H1 (cell line): ENCODE measurements at regions not wholly inside any gene's neighbourhood (a gene's known extent, or its start where the extent isn't known, plus 50 kb on each side); places are given as distances from the start of the nearest gene placed in this dataset.

Experiments used
- CTCF ChIA-PET: fragments of 300-600 bp; sonication (Branson Sonifier 250); formaldehyde crosslinking; loops from one replicate; lab custom pipeline; 2021; ENCODE audit not compliant: partially characterized antibody; lab: Charles Lee
- POLR2A ChIA-PET: fragments of 300-600 bp; sonication (Branson Sonifier 250); formaldehyde crosslinking; loops from one replicate; lab custom pipeline; 2021; ENCODE audit warnings: inconsistent platforms; ENCODE audit not compliant: partially characterized antibody; lab: Charles Lee
- DNase-seq, 2 experiments: peaks; one replicate each; pipeline versions ENCODE4 v3.0.0 to v3.0.0-alpha.2; 2010 to 2022; ENCODE audit warnings: low spot score in 2 of 2, low read depth in 1 of 2, mixed read lengths in 1 of 2
- FAIRE-seq: peaks from 2 replicates; lab custom pipeline; 2011; peaks lifted over from hg19 to GRCh38; lab: Jason Lieb, UNC
- H2AFZ ChIP-seq: 2 replicates; pipeline ENCODE4 v1.8.1; 2012; ENCODE audit warnings: low read length, inconsistent platforms
- H2AK5ac ChIP-seq: 2 replicates; pipeline ENCODE4 v1.6.1; 2013; ENCODE audit warnings: low read depth, low read length
- H2BK120ac ChIP-seq: replicated peaks from 2 replicates; pipeline ENCODE3; 2013; ENCODE audit warnings: low read depth, low read length, inconsistent platforms
- H2BK12ac ChIP-seq: 2 replicates; pipeline ENCODE4 v1.6.1; 2013; ENCODE audit warnings: low read depth, low read length
- H2BK15ac ChIP-seq: 2 replicates; pipeline ENCODE4 v1.6.1; 2013; ENCODE audit warnings: low read length
- H2BK20ac ChIP-seq: 2 replicates; pipeline ENCODE4 v1.6.1; 2013; ENCODE audit warnings: low read length
- H2BK5ac ChIP-seq: 2 replicates; pipeline ENCODE4 v1.6.1; 2013; ENCODE audit warnings: low read depth, low read length
- H3K14ac ChIP-seq: 2 replicates; pipeline ENCODE4 v1.6.1; 2013; ENCODE audit warnings: inconsistent platforms; ENCODE audit not compliant: insufficient read length
- H3K18ac ChIP-seq: 2 replicates; pipeline ENCODE4 v1.6.1; 2013; ENCODE audit warnings: low read length; ENCODE audit errors: extremely low read depth
- H3K23ac ChIP-seq: 2 replicates; pipeline ENCODE4 v1.6.1; 2013; ENCODE audit warnings: inconsistent platforms; ENCODE audit not compliant: insufficient read length
- H3K23me2 ChIP-seq: 2 replicates; pipeline ENCODE4 v1.6.1; 2013; ENCODE audit warnings: low read depth, low read length
- H3K27ac ChIP-seq: 2 replicates; pipeline ENCODE4 v1.6.1; 2011; ENCODE audit warnings: low read depth, low read length, inconsistent platforms
- H3K27me3 ChIP-seq, 4 experiments: replicated peaks in 1 of 4; 1 replicate in 1 of 4; 2 replicates in 3 of 4; pipeline versions ENCODE4 v1.6.1 to v1.8.1; 2011 to 2013; ENCODE audit warnings: low read length in 3 of 4, mild to moderate bottlenecking in 3 of 4, inconsistent platforms in 2 of 4, mixed read lengths in 2 of 4, moderate library complexity in 1 of 4; ENCODE audit not compliant: control insufficient read depth in 3 of 4, insufficient read depth in 3 of 4; ENCODE audit errors: extremely low read depth in 1 of 4
- H3K36me3 ChIP-seq, 4 experiments: 2 replicates each; pipeline versions ENCODE4 v1.6.1 to v1.8.1; 2011 to 2013; ENCODE audit warnings: mild to moderate bottlenecking in 4 of 4, low read length in 3 of 4, moderate library complexity in 2 of 4, control low read depth in 1 of 4, inconsistent platforms in 1 of 4; ENCODE audit not compliant: insufficient read depth in 4 of 4, control insufficient read depth in 2 of 4
- H3K4ac ChIP-seq: replicated peaks from 2 replicates; pipeline ENCODE3; 2013; ENCODE audit warnings: low read length, low read depth, mixed read lengths, inconsistent platforms; ENCODE audit not compliant: insufficient read length
- H3K4me1 ChIP-seq, 4 experiments: replicated peaks in 1 of 4; 1 replicate in 1 of 4; 2 replicates in 3 of 4; pipeline versions ENCODE4 v1.6.1 to v1.8.1; 2011 to 2013; ENCODE audit warnings: low read length in 3 of 4, inconsistent platforms in 2 of 4, mixed read lengths in 1 of 4; ENCODE audit not compliant: insufficient read depth in 4 of 4, control insufficient read depth in 3 of 4
- H3K4me2 ChIP-seq, 2 experiments: 2 replicates each; pipeline versions ENCODE4 v1.6.1 to v1.8.1; 2011 to 2013; ENCODE audit warnings: low read depth in 2 of 2, low read length in 2 of 2, control low read depth in 1 of 2, inconsistent platforms in 1 of 2, mild to moderate bottlenecking in 1 of 2; ENCODE audit not compliant: insufficient read depth in 1 of 2
- H3K4me3 ChIP-seq, 4 experiments: fragments of 200-600, 300-600 bp in 1 of 4; sonication (generic), shearing (Covaris generic), sonication (Bioruptor Twin) in 1 of 4; 2 replicates each; pipeline versions ENCODE4 v1.5.1 to v1.8.1; 2011 to 2016; ENCODE audit warnings: low read length in 4 of 4, low read depth in 3 of 4, control low read depth in 2 of 4, inconsistent platforms in 2 of 4, mild to moderate bottlenecking in 2 of 4, mixed read lengths in 1 of 4, moderate library complexity in 1 of 4; ENCODE audit not compliant: insufficient read depth in 2 of 4; ENCODE audit errors: extremely low read depth in 1 of 4
- H3K56ac ChIP-seq: replicated peaks from 2 replicates; pipeline ENCODE3; 2013; ENCODE audit warnings: low read depth, mild to moderate bottlenecking, mixed read lengths, low read length, inconsistent platforms; ENCODE audit not compliant: insufficient read length
- H3K79me1 ChIP-seq: 2 replicates; pipeline ENCODE4 v1.6.1; 2013; ENCODE audit warnings: low read depth, low read length, control low read depth
- H3K79me2 ChIP-seq, 2 experiments: 2 replicates each; pipeline versions ENCODE4 v1.6.1 to v1.8.1; 2012 to 2013; ENCODE audit warnings: low read length in 2 of 2, mild to moderate bottlenecking in 2 of 2, inconsistent platforms in 1 of 2; ENCODE audit not compliant: insufficient read depth in 2 of 2, control insufficient read depth in 1 of 2
- H3K9ac ChIP-seq, 4 experiments: replicated peaks in 1 of 4; 1 replicate in 1 of 4; 2 replicates in 3 of 4; pipeline versions ENCODE4 v1.6.1 to v1.8.1; 2011 to 2013; ENCODE audit warnings: low read depth in 3 of 4, low read length in 3 of 4, control low read depth in 2 of 4, mild to moderate bottlenecking in 2 of 4, moderate library complexity in 2 of 4, inconsistent platforms in 1 of 4; ENCODE audit errors: extremely low read depth in 1 of 4
- H3K9me3 ChIP-seq, 2 experiments: 2 replicates each; pipeline versions ENCODE4 v1.6.1 to v1.8.1; 2012 to 2013; ENCODE audit warnings: mild to moderate bottlenecking in 2 of 2, moderate library complexity in 2 of 2, control low read depth in 1 of 2, inconsistent platforms in 1 of 2, low read depth in 1 of 2, low read length in 1 of 2, mixed read lengths in 1 of 2; ENCODE audit not compliant: insufficient read depth in 2 of 2
- H4K20me1 ChIP-seq, 2 experiments: replicated peaks in 1 of 2; 2 replicates each; pipeline versions ENCODE3 to v1.8.1; 2011 to 2013; ENCODE audit warnings: inconsistent platforms in 2 of 2, low read length in 2 of 2, mild to moderate bottlenecking in 1 of 2; ENCODE audit not compliant: insufficient read depth in 2 of 2, control insufficient read depth in 1 of 2
- H4K5ac ChIP-seq: 2 replicates; pipeline ENCODE4 v1.6.1; 2013; ENCODE audit warnings: low read length, low read depth, mixed read lengths, inconsistent platforms; ENCODE audit not compliant: insufficient read length
- H4K8ac ChIP-seq: 2 replicates; pipeline ENCODE4 v1.8.0; 2013; ENCODE audit warnings: mild to moderate bottlenecking, moderate library complexity, low read length, inconsistent platforms; ENCODE audit not compliant: insufficient read depth; ENCODE audit errors: extremely low read depth
- H4K91ac ChIP-seq: replicated peaks from 2 replicates; pipeline ENCODE3; 2013; ENCODE audit warnings: low read length, mixed read lengths, inconsistent platforms; ENCODE audit not compliant: insufficient read length
- CBX8 ChIP-seq: fragments of 300-800, 300-1000 bp; sonication (generic); IDR thresholded peaks from 2 replicates; pipeline ENCODE4 v1.7.1; 2016; ENCODE audit warnings: low read depth, low read length, borderline replicate concordance
- PHF8 ChIP-seq: fragments of 200-600 bp; sonication (generic); conservative IDR thresholded peaks from 2 replicates; pipeline ENCODE4 v1.7.1; 2012; ENCODE audit warnings: low read depth, mild to moderate bottlenecking, inconsistent platforms, low read length, moderate library complexity
- POU5F1 ChIP-seq: IDR thresholded peaks from 2 replicates; pipeline ENCODE4 v1.6.1; 2011; ENCODE audit warnings: low read depth, mild to moderate bottlenecking, low read length, moderate library complexity
- RAD21 ChIP-seq, 2 experiments: IDR thresholded peaks in 1 of 2; conservative IDR thresholded peaks in 1 of 2; 2 replicates each; pipeline ENCODE4 v1.6.1; 2011; ENCODE audit warnings: low read depth in 2 of 2, low read length in 2 of 2, improper control_type of control experiment in 1 of 2, inconsistent platforms in 1 of 2, mild to moderate bottlenecking in 1 of 2, moderate library complexity in 1 of 2
- WGBS, 2 experiments: shearing (Covaris generic) in 1 of 2; methylation state at CpG; one replicate each; pipeline versions ENCODE4 v1.1.6 to v1.1.7; 2013 to 2015; ENCODE audit warnings: low lambda C conversion rate in 2 of 2, mixed read lengths in 2 of 2, inconsistent platforms in 1 of 2, low coverage in 1 of 2, missing lambda C conversion rate in 1 of 2; ENCODE audit not compliant: insufficient replicate concordance in 2 of 2, insufficient coverage in 1 of 2, insufficient read length in 1 of 2; ENCODE audit errors: extremely low coverage in 1 of 2, missing lambda C conversion rate in 1 of 2; 5-methylcytosine and 5-hydroxymethylcytosine counted together
- TF ChIP-seq, protein P1 (sequence below), 3 experiments: IDR thresholded peaks; 1 replicate in 2 of 3; 2 replicates in 1 of 3; pipeline versions ENCODE4 v1.5.1 to v1.6.1; 2011; ENCODE audit warnings: low read length in 3 of 3, mild to moderate bottlenecking in 3 of 3, inconsistent platforms in 2 of 3, low read depth in 1 of 3, moderate library complexity in 1 of 3; ENCODE audit not compliant: insufficient read depth in 1 of 3; ENCODE audit errors: control extremely low read depth in 1 of 3

DNA sequence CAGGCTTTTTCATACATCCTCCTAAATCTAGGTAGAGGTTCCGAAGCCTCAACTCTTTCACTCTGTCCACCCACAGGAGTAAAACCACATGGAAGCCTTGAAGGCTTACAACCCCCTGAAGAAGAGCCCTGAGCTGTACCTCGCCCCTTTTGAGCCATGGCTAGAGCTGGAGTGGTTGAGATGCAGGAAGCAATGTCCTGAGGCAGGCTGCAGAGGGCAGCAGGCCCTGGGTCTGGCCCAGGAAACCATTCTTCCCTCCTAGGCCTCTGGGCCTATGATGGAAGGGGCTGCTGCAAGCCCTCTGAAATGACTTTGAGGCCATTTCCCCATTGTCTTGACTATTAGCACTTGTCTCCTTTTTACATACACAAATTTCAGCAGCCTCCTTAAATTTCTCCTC is 1503.0 kb downstream of the KCNT2 start:
- Histone ChIP-seq H3K9ac (no peak overlapping the region), H2BK5ac (no peak overlapping the region), H3K23me2 (no peaks in the 10 kb centered on the region), H3K79me1 (no peaks in the 10 kb centered on the region), H3K79me2 (no peaks in the 10 kb centered on the region), H3K4me2 (no peak overlapping the region), H2BK12ac (no peak overlapping the region), H4K20me1 (no peaks in the 10 kb centered on the region), H3K14ac (no peak overlapping the region), H3K4me1 (no peaks in the 10 kb centered on the region), H3K23ac (no peak overlapping the region), H3K56ac (no peak overlapping the region), H4K8ac (no peak overlapping the region), H3K27me3 (no peaks in the 10 kb centered on the region), H3K18ac (no peak overlapping the region), H2BK20ac (no peak overlapping the region), H3K4me3 (no peak overlapping the region), H2BK15ac (no peak overlapping the region), H3K36me3 (no peaks in the 10 kb centered on the region), H4K91ac (no peak overlapping the region), H2AK5ac (no peak overlapping the region), H3K4ac (no peak overlapping the region), H2AFZ (no peak overlapping the region), H3K27ac (no peak overlapping the region), H3K9me3 (0 out of 4 replicates have a peak, but pooled peaks cover 0 to 6% of the 10 kb centered on the region in 2 experiments), H2BK120ac (no peak overlapping the region), H4K5ac (no peak overlapping the region)
- TF ChIP-seq PHF8 (no peak), CBX8 (no peak), POU5F1 (no peak), RAD21 (IDR thresholded peaks at IDR 0.05 in 1 of 2, conservative IDR thresholded peaks at IDR 0.05 in 1 of 2; ENCODE audit: low read depth in 2 of 2, low read length in 2 of 2) (peak; percentile 37 to 47; a peak in 3 of 4 replicates)
- TF ChIP-seq, protein P1, sequence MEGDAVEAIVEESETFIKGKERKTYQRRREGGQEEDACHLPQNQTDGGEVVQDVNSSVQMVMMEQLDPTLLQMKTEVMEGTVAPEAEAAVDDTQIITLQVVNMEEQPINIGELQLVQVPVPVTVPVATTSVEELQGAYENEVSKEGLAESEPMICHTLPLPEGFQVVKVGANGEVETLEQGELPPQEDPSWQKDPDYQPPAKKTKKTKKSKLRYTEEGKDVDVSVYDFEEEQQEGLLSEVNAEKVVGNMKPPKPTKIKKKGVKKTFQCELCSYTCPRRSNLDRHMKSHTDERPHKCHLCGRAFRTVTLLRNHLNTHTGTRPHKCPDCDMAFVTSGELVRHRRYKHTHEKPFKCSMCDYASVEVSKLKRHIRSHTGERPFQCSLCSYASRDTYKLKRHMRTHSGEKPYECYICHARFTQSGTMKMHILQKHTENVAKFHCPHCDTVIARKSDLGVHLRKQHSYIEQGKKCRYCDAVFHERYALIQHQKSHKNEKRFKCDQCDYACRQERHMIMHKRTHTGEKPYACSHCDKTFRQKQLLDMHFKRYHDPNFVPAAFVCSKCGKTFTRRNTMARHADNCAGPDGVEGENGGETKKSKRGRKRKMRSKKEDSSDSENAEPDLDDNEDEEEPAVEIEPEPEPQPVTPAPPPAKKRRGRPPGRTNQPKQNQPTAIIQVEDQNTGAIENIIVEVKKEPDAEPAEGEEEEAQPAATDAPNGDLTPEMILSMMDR (IDR thresholded peaks at IDR 0.05; ENCODE audit: control extremely low read depth in 1 of 3, insufficient read depth in 1 of 3, low read depth in 1 of 3, low read length in 3 of 3), result peak in 2 of 3 experiments; percentile 14 to 31; a peak in 2 of 4 replicates
- POLR2A ChIA-PET, result no interaction called here
- WGBS, 2 experiments, result 83% methylated on average over 2 of the region's 2 CpGs; no CpG with 5 or more reads in 1 of the 2 experiments
- FAIRE-seq (no peak), DNase-seq (no peak)
- CTCF ChIA-PET, result interaction anchor here (1.0 to 1.4 kb wide), 2 partner anchors 9 to 209 kb away, joined by 3 read pairs; no protein-coding TSS in a partner anchor
